Osteoblast (primary cell): ENCODE measurements at regions not wholly inside any gene's neighbourhood (a gene's known extent, or its start where the extent isn't known, plus 50 kb on each side); places are given as distances from the start of the nearest gene placed in this dataset.

Experiments
- DNase-seq: peaks from one replicate; pipeline ENCODE4 v3.0.0; 2011; ENCODE audit warnings: low spot score, mixed read lengths; ENCODE audit not compliant: insufficient read length; ENCODE audit errors: missing footprints
- H2AFZ ChIP-seq: 2 replicates; pipeline ENCODE4 v1.6.0; 2011; ENCODE audit warnings: mild to moderate bottlenecking, low read length
- H3K27ac ChIP-seq: 2 replicates; pipeline ENCODE4 v1.5.1; 2011; ENCODE audit warnings: mild to moderate bottlenecking, low read depth, low read length, moderate library complexity
- H3K27me3 ChIP-seq: 2 replicates; pipeline ENCODE4 v1.6.0; 2012; ENCODE audit warnings: mild to moderate bottlenecking, control low read depth, inconsistent platforms, low read length, moderate library complexity; ENCODE audit not compliant: insufficient read depth
- H3K36me3 ChIP-seq: 2 replicates; pipeline ENCODE4 v1.5.1; 2011; ENCODE audit warnings: mild to moderate bottlenecking, low read length, control low read depth, moderate library complexity; ENCODE audit not compliant: insufficient read depth
- H3K4me1 ChIP-seq: 2 replicates; pipeline ENCODE4 v1.5.1; 2011; ENCODE audit warnings: mild to moderate bottlenecking, low read length, control low read depth, moderate library complexity; ENCODE audit not compliant: insufficient read depth
- H3K4me2 ChIP-seq: 2 replicates; pipeline ENCODE4 v1.6.0; 2011; ENCODE audit warnings: mild to moderate bottlenecking, low read length; ENCODE audit not compliant: insufficient read depth
- H3K4me3 ChIP-seq: fragments of 200-600 bp; sonication (generic); 3 replicates; pipeline ENCODE4 v1.5.1; 2012; ENCODE audit warnings: mild to moderate bottlenecking, low read length, inconsistent platforms; ENCODE audit not compliant: insufficient read depth
- H3K79me2 ChIP-seq: 2 replicates; pipeline ENCODE4 v1.6.0; 2012; ENCODE audit warnings: mild to moderate bottlenecking, low read length, control low read depth, inconsistent platforms; ENCODE audit not compliant: insufficient read depth
- H3K9me3 ChIP-seq: 2 replicates; pipeline ENCODE4 v1.5.1; 2011; ENCODE audit warnings: low read depth, low read length, control low read depth
- H4K20me1 ChIP-seq: 2 replicates; pipeline ENCODE4 v1.6.0; 2012; ENCODE audit warnings: mild to moderate bottlenecking, low read length, control low read depth; ENCODE audit not compliant: insufficient read depth
- CTCF ChIP-seq: IDR thresholded peaks from 2 replicates; pipeline ENCODE4 v1.5.1; 2011; ENCODE audit warnings: mild to moderate bottlenecking, low read depth, low read length, moderate library complexity; ENCODE audit errors: extremely low read depth

DNA sequence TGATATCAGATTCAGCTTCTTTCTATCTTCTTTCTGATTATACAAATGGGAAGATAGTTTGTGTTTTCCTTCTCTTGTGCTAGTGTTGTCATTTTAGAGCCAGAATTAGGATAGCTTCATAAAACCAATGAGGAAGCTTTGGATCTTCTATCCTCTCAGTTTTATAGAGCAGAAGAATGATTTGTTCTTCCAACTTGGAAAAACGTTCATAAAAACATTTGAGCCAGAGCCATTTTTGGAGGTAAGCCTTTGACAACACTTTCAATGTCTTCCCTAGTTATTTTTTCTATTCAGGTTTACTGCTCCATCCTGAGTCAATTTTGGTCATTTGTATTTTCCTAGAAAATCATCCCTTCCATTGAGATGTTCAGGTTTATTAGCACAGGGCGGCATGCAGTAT, 91.2 kb upstream of the MYOCD start:
- H3K4me2 ChIP-seq: no peak overlapping the region
- H3K36me3 ChIP-seq: no peaks in the 10 kb centered on the region
- TF ChIP-seq CTCF: no peak
- no peak overlapping the region for H3K4me3 ChIP-seq
- H3K27ac ChIP-seq: no peak overlapping the region
- H3K4me1 ChIP-seq: no peaks in the 10 kb centered on the region
- no peaks in the 10 kb centered on the region for H3K79me2 ChIP-seq
- H3K9me3 ChIP-seq: no peaks in the 10 kb centered on the region
- no peak overlapping the region for H2AFZ ChIP-seq
- H3K27me3 ChIP-seq: no peaks in the 10 kb centered on the region
- H4K20me1 ChIP-seq: no peaks in the 10 kb centered on the region
- DNase-seq: no peak

- no peaks in the 10 kb centered on the region for H3K36me3 ChIP-seq
- no peaks in the 10 kb centered on the region for H3K27me3 ChIP-seq
- no peak overlapping the region for H3K4me2 ChIP-seq
- no peaks in the 10 kb centered on the region for H3K9me3 ChIP-seq
- H4K20me1 ChIP-seq: no peaks in the 10 kb centered on the region
- no peaks in the 10 kb centered on the region for H3K79me2 ChIP-seq
- no peak overlapping the region for H2AFZ ChIP-seq
- no peak overlapping the region for H3K27ac ChIP-seq
- no peaks in the 10 kb centered on the region for H3K4me1 ChIP-seq
- DNase-seq: no peak
- no peak for TF ChIP-seq CTCF
- H3K4me3 ChIP-seq: no peak overlapping the region
Measured at GRCh38 chr17:12575641-12576040, 90.0 kb upstream of the MYOCD start.

GRCh38 chr17:12579288-12579687, 86.4 kb upstream of the MYOCD start:
- Histone ChIP-seq H3K79me2 (no peaks in the 10 kb centered on the region), H3K27ac (no peak overlapping the region), H2AFZ (no peak overlapping the region), H4K20me1 (no peaks in the 10 kb centered on the region), H3K36me3 (no peaks in the 10 kb centered on the region), H3K27me3 (no peaks in the 10 kb centered on the region), H3K9me3 (no peaks in the 10 kb centered on the region), H3K4me2 (no peak overlapping the region), H3K4me1 (peaks cover 4% of the 10 kb centered on the region), H3K4me3 (no peak overlapping the region)
- DNase-seq: no peak
- TF ChIP-seq CTCF: no peak

GRCh38 chr17:12580640-12581039, 85.0 kb upstream of the MYOCD start:
- Histone ChIP-seq H4K20me1 (no peaks in the 10 kb centered on the region), H3K36me3 (no peaks in the 10 kb centered on the region), H3K4me1 (peaks cover 8% of the 10 kb centered on the region), H3K4me2 (no peak overlapping the region), H2AFZ (peak overlapping the region; percentile 15), H3K27ac (no peak overlapping the region), H3K27me3 (no peaks in the 10 kb centered on the region), H3K4me3 (no peak overlapping the region), H3K79me2 (no peaks in the 10 kb centered on the region), H3K9me3 (no peaks in the 10 kb centered on the region)
- no peak for TF ChIP-seq CTCF
- DNase-seq: no peak
